Stimulated activated CD8-positive, alpha-beta memory T cell treated with anti-CD3 and anti-CD28 coated beads, Interleukin-4, amount 100 ng/mL, for 48 hours (primary cell): ENCODE measurements at regions not wholly inside any gene's neighbourhood (a gene's known extent, or its start where the extent isn't known, plus 50 kb on each side); places are given as distances from the start of the nearest gene placed in this dataset.

Experiments
- DNase-seq: peaks from one replicate; pipeline ENCODE4 v3.0.0-alpha.2; 2020

DNA sequence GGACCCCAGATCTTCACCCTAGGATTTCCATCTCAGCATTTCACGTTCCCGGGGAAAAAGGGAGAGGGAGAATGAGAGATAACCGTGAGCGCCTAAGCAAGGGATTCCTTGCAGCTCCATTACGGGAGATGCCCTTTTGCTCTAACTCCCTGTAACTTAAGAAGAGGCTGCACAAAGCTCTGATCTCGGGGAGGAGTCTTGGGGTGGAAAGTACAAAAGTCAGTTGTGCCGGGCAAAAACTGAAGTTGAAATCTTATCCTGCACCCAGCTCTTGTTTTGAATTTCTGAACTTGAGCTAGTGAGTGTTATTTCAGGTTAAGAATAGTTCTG lies 256.4 kb upstream of the SOX21 start:
- no peak for DNase-seq

DNA sequence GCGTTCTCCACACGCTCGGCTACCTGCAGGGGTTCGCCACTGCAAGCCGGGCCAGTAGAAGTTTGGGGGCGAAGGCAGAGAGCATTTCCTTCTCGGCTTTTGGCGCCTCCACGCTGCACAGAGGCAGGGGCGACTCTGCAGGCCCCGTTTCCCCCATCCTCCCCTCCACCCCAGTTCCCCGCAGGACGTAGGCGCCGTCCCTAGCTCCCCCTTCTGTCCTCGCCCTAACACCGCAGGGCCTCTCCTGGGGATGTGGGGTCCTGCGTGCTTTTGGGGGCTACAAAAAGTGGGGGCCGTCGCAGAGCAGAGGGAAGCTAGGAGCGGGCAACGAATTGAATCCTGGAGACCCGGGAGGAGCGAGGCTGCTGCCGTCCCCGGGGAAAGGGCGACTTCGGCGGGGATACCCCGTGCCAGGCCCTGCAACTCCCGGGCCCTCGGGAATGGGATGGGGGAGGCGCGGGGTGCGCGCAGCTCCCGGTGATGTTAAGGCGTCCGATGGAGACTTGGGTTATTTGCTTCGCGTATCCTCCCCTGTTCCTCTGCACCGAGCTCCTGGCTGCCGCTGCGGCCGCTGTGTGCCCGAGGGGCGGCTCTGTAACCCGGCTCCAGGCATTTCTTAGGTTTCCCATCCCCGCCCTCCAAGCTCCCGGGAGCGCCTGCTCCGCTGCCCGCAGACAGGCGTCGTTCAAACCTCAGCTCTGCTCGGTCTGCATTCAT lies 255.9 kb upstream of the SOX21 start:
- DNase-seq = no peak

DNA sequence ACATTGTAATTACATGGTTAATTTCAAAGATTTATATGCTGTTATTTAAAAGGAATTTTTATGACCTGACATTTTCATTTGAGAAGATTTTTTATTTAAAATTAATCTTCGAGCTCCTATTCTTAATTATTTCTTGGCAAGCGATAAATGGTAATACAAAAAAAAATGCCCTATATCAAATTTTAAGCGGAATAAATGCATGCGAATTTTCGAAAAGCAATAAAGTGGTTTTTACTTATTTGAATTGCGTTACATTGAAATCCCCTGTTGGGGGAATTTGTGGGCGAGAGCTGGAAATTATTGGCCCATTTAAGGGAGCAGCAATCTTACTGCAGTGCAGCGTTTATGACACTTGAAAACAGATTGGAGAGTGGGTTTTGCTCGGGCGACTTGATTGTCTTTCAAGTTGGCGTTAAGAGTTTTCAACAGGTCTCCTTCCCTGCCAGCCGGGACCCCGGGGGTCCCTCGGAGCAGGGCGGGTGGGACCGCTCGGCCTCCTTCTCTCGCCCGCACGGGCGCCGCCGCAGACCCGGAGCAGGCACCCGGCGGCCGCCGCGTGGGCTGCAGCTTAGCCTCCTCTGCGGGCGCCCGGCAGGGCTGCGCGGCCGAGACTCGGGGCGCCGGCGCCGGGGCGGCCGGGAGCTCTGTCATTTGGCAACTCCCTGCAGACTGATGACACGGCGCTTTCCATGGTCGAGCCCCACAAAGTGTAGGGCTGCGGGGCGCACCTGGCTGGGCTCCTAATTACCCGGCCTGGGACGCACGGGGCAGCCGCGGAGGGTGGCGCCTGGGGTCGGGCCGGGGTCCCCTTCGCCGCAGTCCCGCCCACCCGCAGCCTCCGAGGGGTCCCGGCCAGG lies 255.1 kb upstream of the SOX21 start:
- peak; percentile 53 for DNase-seq

DNA sequence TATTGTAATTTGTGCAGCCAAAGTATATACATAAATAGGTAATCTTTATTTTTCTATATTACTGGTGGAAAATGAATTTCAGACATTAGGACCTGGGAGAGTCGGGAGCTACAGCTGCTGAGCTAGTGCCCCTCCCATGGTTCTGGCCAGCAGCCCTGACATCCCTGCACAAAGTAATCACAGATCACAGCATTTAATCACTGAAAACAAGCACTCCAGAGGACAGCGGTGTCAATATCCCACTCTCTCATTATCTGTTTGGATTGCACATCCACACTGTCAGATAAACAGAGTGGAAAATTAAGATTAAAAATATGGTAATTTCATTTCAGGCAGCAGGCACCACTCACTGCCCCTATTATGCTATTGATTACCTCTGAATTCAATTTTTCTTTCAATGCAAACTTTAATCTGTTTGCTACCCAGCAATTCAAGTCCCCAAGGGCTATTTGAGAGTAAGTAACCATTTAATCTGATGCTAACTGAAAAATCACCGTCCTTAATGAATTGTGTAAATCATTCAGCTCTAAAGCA lies 254.1 kb upstream of the SOX21 start:
- DNase-seq = no peak

DNA sequence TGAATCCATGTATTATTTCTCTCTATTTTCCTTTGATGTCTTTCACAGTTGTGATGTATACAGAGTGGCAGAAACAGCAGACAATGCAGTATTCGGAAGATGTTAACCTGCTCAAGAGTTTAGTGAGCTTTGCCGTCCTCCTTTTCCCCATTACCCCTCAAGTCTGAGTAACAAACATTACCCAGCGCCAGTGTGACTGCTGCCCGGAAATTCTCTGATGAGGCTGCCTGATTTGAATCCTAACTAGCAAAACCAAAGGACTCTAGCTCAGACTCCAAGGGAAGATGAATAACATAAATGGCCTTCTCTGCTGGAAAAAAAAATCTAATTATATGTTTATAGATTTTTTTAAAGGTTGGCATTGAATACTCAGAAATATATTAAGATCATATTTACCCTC lies 247.3 kb upstream of the SOX21 start:
- no peak for DNase-seq

DNA sequence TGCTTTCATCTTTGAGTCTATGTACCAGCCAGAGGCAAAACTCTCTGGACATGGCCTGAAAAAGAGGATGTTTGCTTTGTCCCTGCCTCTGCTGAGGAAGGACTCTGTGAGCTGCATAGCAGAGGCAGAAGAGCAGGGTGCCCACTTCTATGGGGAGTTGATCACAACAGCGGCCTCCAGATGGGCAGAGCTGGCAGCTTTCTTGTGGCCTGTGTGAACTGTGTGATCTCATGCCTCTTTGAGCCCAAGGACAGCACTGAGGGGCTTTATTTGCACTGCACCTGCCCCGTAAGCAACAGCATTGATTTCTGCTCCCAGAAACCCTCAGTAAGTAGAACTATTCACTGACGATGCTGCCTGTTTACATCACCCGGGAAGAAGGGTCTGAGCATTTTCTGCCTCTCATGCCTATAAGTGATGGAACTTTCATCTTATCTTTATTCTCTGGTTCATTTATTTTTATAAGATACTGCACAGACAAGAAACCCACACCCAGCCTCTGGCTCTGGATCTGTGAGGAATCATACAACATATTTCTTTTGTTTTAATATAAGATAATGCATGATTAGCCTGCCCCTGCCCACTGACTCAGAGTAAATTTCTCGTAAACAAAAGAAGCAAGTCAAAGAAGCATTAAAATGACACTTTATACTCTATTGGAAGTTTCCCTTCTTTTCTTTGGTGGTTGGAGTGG lies 244.2 kb upstream of the SOX21 start:
- DNase-seq = no peak

DNA sequence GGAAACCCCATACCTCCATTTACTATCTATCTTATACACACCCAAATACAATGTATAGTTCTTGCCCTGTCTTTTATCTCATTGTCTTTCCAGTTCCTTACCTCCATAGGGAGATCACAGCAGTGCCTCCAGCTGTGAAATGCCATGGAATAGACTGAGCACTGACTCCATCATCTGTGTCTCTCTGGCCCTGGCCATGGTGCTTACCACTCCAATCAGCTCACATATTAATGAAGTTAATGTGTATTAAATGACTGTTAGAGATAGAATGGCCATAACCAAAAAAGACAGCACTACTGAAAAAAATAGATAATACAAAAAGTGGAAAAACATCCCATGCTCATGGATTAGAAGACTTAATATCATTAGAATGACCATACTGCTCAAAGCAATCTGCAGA lies 240.4 kb upstream of the SOX21 start:
- DNase-seq = no peak

DNA sequence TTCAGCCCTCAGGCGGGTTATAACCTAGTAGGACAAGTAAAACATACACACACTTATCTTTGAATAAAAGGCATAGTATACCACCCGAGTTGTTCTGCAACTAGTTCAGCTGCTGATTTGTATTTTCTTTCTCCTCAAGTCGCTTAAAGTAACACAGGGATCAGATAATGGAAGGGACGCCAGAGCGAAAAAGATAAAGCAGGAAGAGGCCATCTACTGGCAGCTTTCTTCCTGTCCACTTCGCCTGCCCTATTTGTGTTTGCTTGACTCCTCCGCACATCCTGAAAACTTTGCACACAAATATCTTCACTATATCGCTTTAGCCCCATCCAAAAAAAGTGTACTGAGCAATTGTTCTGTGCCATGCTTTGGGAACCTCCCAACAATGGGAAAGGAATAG lies 238.0 kb upstream of the SOX21 start:
- DNase-seq = no peak

DNA sequence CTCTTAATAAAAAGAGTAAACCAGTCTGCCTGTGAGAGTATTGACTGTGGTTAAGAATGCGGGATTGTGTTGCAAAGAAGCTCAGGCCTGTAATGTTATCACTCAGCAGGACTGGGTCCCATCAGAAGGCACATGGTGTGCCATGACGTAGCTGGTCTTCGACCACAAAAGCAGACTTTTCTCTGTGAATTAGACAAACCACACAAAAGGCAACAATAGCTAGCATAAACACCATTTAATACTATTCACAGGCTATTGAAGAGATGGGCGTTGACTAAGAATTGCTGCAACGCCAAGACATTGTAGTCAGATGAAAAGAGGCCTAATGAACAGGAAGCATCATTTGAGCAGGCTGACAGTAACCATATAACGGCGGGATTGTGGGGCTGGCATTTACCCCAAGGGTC lies 235.6 kb upstream of the SOX21 start:
- DNase-seq = no peak

DNA sequence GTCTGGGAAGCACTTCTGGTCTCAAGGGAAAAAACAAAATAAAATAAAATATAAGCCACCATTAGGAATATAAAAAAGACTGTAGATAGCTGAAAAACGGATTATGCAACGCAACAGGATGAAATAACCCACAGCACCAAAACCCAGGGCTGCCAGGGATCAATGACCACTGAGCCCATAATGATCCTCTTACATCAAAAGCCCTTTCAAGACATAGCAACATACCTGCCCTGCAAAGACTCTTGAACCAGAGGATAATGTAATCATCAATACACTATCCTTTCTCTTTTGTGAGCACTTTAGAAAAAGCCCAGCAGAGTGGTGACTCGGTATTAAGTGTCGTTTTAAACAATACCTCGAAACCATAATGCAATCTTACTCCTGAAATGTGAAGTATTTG lies 235.0 kb upstream of the SOX21 start:
- no peak for DNase-seq

DNA sequence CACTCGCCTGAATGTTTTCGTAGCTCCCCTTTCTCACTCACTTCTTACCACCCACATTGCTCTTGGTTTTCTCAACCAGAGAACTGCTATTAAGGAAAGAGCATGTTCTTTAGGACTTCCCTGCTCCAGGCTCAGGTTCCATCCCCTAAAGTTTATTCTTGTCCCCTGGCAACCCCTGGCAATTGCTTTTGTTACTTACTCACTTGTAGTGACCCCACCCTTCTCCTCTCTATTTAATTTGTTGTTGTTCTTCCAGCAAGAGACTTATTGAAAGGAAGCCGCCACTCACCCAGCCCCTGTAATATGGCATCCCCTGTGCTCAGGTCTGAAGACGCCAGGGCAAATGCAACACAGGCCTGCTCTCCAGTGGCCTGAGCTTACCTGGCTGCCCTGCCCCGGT lies 233.7 kb upstream of the SOX21 start:
- DNase-seq = no peak

DNA sequence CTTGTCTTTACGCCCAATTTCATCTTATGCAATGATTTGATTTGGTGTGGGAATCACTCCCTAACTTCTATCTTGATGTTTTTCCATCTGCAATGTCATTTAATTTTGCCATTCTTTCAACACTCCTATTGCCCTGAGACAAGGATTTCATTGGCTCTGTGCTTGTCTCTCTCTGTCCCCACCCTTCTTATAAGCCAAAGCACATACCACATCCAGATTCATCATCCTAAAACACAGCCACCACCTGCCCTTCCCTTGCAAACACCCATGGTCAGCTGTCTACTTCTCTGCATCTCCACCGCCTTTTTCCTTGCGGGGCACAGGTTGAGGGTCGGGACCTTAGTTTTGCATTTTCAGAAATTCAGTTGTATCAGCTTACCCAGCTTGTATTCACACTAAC lies 225.8 kb upstream of the SOX21 start:
- DNase-seq = no peak

DNA sequence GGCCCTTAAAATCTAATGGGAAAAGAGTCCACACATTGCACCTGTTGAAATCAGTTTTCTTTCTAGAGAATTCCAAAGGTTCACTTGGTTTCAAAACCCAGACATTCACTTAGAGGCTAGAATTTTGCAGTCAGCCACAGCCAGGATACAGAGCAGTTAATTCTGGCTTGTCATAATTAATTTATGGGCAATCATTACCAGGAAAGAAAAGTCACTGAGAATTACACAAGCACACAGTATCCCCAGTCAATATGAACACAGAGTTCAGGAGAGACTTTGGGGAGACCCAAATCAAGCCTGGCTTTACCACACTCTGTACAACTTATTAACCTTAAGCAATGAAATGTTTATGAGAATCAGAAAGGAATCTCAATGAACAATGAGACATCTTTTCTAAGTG lies 224.3 kb upstream of the SOX21 start:
- DNase-seq = no peak

DNA sequence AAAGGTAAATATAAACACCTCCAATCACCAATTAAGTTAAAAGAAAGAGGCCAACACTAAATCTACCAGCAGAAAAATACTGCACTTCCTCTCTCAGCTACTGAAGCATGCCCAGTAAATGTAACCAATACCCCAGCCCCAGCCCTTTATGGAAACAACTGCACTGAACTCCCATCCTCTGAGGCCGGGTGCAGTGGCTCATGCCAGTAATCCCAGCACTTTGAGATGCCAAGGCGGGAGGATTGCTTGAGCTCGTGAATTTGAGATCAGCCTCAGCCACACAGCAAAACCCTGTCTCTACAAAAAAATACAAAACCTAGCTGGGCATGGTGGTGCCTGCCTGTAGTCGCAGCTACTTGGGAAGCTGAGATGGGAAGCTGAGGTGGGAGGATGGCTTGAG lies 221.6 kb upstream of the SOX21 start:
- no peak for DNase-seq

DNA sequence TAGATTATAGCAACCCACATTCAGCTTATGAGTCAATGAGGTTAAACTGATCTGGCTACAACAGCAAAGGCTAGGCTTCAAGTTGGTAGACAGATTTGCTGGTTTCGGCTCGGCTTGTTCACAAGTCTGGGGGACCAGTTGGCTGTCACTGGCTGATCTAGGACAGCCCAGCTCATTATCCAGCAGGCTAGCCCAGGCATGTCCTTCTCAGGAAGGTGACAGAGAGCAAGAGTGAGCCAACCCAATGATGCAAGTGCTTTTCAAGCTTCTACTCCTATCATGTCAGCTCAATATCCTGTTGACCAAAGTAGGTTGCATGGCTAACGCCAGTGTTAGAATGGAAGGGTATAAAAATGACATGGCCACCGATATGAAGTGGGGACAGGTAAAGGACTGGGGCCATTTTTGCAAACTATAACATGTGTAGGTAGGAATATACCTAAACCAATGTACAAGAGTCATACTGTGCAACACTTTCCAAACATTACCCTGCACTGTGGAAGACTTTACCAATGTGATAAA lies 220.9 kb upstream of the SOX21 start:
- no peak for DNase-seq

DNA sequence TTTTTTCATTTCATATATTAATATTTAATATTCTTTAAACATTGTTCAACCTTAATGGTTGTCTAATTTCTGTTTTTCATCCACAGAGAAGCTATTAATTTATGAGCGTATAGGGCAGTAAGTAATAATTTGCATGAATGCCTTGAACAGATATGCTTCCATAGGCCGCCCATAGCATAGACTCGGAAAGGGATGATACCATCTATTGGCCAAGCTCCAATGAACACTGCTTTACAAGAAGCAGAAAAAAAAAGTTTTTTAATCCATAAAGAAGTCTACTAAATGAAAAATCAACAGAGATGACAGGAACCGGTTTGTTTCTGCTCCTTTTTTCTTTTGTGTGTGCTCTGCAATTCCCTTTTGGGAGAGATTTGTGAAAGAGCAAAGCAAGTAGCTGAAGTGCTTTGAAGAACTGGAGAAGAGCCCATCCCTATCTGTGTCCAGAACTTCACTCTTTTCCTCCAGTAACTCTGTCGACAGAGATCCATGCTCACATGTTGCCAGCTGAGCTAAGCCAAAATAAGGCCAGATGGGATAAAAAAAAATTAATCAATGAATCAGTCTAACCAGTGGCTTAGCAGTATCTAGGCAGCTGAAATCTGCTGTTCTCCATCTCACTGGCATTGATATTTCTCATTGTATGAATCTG lies 215.9 kb upstream of the SOX21 start:
- no peak for DNase-seq

DNA sequence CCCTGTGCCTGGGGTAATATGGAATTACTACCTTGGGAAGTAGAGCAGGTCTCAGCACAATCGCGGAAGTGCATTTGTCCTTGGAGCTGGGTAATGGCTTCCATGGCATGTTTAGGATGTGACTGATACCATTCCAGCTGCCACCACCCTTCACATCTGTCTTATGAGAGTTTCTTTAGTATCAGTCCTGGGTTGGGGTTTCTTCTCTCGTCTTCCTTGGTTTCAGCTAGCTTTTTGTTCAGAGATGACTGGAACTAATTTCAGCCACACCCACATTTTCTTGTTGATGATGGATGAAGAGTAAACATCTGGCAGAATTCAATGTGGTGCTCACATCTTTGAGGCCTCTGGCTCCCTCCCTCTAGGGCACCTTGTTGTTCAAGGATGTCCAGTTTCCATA lies 212.9 kb upstream of the SOX21 start:
- no peak for DNase-seq

DNA sequence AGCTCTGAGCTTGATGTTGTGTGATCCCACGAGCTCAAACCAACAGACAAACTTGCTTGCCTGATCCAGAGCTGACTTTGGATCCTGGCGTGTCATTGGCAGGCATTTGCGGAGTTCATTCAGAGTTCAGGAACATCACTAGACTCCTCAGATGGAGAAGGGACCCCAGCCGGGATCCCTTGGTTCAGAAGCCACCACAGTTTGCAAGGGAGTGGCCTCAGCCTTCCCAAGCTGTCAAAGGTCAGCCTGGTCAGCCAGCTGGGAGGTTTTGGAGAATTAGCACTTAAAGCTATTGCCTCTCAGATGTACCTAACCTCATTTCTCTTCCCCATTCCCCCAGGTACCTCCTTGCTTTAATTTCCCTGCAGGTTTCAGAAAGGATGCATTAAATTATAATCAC lies 208.8 kb upstream of the SOX21 start:
- DNase-seq = no peak

DNA sequence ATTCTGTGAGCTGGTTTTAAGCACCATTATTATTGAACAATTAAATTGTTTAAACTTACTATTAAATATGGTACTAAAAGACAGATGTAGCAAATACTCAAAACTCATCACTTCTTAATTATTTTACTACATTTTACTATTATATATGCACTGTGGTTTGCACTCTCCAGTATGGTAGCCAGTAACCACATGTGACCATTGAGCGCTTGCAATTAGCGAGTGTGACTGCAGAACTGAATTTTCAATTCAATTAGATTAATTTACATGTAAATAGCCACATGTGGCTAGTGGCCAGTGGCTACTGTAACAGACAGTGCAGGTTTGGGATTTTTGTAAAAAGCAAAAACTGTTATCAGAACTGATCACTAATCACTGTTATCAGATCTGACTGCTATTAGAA lies 208.2 kb upstream of the SOX21 start:
- no peak for DNase-seq

DNA sequence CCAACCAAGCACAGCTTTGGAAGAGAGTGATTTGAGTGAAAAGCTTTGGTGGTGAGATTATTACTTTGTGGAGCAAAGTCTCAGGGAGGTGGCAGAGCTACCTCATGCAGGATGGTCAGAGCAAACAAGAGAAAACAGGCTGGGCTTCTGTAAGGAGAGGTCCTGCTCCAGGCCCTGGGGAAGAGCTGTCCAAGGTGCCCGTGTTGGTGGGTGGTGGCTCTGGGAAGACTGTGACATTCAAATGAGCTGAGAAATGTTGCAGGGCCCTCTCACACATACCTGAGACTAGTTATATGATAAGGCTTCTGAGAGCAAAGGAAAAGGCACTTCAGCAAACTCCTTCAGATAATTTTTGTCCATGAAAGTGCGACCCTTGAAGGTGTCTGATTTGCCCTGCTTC lies 205.5 kb upstream of the SOX21 start:
- no peak for DNase-seq

DNA sequence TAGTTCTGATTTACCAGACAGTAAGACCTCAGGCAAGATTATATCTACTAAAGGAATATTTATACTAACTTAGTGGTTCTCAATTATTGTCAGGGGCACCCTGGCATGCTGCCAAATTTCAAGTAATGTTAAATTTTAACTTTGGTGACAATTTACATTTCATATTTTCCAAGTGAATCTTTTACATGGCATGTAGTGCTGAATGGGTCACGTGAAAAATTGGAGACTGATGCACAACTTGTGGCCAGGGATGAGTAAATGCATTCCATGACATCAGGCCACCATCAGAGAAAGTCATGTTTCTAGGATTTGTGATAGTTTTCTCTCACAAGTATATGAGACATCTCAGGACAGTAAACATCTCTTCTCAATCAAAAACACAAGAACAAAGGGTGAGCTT lies 202.6 kb upstream of the SOX21 start:
- no peak for DNase-seq

DNA sequence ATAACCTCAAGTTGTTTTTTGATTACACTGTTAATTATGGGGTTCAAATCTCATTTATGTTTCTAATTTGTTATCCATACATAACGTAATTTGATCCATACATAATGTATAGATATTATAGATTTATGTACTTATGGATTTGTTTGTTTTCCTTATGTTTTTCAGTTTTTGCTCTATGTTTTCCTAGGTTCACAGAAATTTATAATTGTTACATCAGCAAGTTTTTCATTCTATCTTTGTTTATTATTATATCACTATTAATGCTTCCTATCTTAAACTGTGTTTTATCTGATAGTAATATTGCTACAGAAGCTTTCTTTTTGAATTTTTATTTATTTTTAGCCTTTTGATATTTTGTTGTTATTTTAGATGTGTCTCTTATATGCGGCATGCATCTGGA lies 194.3 kb upstream of the SOX21 start:
- no peak for DNase-seq

DNA sequence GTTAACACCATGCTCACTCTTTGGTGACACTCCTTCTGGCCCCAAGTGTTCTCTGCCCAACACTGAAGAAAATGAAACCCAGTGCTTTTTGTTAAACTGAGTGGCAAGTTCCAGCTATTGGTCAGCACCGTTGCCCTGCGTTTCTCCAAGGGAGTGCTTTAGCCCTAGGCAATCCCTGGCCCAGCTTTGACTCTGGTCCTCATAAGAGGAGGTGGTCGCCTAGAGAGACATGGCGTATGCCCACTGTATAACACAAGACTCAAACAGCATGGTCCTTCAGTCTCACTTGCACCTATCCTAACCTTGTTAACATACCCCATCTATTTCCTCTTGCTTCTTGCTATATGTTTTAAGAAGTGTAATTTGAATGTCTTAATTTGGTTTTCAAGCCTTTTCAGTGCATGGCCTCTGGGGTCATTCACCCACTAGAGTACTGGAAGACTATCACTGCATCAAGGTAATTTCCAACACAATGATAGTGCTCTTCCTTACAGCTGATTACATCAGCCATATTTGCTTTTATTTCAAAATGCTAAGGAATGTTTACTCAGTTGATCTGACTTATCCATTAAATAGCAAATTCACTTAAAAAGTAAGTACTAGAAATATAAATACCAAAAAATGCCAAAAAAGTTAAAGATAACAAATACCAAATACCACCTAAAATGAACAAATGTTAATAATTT lies 190.5 kb upstream of the SOX21 start:
- no peak for DNase-seq
